ENCODE measurements at regions not wholly inside any gene's neighbourhood (a gene's known extent, or its start where the extent isn't known, plus 50 kb on each side); places are given as distances from the start of the nearest gene placed in this dataset.

DNA sequence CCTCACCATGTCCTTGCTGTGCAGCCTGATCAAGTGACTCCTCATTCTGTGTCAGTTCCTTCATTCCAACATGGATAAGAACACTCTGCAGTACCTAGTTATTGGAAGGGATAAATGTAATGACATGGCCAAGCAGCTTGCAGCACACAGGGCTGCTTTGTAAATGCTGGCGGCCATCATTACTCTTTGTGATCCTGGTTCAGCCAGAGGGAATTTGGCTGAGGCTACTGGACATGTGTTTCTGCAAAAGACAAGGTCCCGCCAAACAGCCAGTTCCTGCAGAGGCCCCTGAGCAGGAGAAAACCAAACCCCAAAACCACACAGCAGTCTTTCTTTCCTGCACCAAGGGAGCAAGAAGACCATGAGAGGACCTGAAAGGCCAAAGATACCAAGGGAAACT lies 495.8 kb downstream of the AJAP1 start:
- H3K27ac ChIP-seq, result no peak overlapping the region
- H3K4me3 ChIP-seq, result no peak overlapping the region
- TF ChIP-seq, protein P1, sequence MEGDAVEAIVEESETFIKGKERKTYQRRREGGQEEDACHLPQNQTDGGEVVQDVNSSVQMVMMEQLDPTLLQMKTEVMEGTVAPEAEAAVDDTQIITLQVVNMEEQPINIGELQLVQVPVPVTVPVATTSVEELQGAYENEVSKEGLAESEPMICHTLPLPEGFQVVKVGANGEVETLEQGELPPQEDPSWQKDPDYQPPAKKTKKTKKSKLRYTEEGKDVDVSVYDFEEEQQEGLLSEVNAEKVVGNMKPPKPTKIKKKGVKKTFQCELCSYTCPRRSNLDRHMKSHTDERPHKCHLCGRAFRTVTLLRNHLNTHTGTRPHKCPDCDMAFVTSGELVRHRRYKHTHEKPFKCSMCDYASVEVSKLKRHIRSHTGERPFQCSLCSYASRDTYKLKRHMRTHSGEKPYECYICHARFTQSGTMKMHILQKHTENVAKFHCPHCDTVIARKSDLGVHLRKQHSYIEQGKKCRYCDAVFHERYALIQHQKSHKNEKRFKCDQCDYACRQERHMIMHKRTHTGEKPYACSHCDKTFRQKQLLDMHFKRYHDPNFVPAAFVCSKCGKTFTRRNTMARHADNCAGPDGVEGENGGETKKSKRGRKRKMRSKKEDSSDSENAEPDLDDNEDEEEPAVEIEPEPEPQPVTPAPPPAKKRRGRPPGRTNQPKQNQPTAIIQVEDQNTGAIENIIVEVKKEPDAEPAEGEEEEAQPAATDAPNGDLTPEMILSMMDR (IDR thresholded peaks at IDR 0.05), result no peak
- DNase-seq (ENCODE audit: low spot score), result no peak

DNA sequence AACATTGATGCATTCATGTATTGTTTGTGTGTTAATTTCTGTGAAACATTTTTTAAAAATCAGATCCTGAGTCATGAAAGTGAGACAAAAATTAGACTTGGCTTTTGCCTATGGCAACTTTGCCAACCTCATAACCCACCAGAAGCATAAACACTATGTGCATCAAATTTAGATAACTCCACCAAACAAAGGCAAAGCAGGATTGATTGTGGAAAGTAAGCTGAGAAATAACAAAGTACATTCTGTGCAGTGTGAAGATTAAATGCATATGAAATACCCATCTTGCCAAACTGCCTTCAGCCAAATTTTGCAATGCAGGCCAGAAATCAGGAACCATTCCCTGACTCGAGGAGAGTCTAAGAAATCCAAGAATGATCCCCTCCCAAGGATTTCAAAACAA lies 493.4 kb downstream of the AJAP1 start:
- Histone ChIP-seq H3K4me3 (no peak overlapping the region), H3K27ac (no peak overlapping the region)
- DNase-seq (ENCODE audit: low spot score), result no peak
- TF ChIP-seq, protein P1 (IDR thresholded peaks at IDR 0.05), result no peak

DNA sequence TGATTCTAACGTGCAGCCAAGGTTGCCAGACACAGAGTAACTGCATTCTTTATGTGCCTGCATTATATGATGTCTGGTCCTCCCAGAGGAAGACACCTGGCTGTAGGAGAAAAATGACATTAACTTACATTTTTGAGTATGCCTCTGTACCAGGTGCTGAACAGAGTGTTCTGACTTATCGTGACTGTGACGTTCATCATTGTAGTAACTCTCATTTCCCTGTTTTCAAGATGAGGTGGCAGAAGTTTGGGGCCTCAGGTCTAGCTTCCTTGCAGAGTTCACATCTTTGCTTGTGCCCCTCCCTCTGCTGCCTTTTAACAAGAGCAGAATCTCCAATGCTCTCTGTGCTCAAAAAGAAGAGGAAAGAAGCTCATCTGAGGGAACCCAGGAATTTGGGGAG lies 488.0 kb downstream of the AJAP1 start:
- TF ChIP-seq, protein P1 (IDR thresholded peaks at IDR 0.05), result no peak
- Histone ChIP-seq H3K4me3 (no peak overlapping the region), H3K27ac (no peak overlapping the region)
- no peak for DNase-seq (ENCODE audit: low spot score)

GRCh38 chr1:5141750-5142149 lies 487.3 kb downstream of the AJAP1 start:
- H3K4me3 ChIP-seq, result no peak overlapping the region
- DNase-seq (ENCODE audit: low spot score), result no peak
- TF ChIP-seq, protein P1 (IDR thresholded peaks at IDR 0.05), result no peak
- no peak overlapping the region for H3K27ac ChIP-seq

GRCh38 chr1:5140962-5141361 lies 486.6 kb downstream of the AJAP1 start:
- no peak overlapping the region for H3K27ac ChIP-seq

DNA sequence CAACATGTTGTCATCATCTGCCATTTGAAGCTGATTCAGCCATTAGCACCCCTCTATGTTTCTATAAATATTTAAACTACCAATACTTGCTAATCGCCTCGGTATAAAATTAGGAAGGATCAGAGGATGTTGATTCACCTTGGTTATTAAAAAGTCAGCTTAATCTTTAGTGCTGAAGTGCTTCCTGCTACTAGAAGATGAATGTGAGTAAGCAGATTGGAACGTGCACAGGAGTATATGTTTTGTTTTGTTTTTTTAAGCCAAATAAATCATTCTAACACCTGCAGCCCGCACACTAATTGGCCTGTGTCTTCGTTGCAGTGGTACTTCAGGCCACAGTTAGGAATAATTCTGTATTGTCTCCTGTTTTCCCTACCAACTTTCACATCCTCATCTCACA lies 485.7 kb downstream of the AJAP1 start:
- TF ChIP-seq, protein P1 (IDR thresholded peaks at IDR 0.05), result no peak
- no peak overlapping the region for H3K4me3 ChIP-seq
- DNase-seq (ENCODE audit: low spot score), result no peak
- H3K27ac ChIP-seq, result no peak overlapping the region

More at GRCh38 chr1:5140962-5141361, 486.6 kb downstream of the AJAP1 start:
- no peak for DNase-seq (ENCODE audit: low spot score)
- H3K4me3 ChIP-seq, result no peak overlapping the region
- TF ChIP-seq, protein P1 (IDR thresholded peaks at IDR 0.05), result no peak

DNA sequence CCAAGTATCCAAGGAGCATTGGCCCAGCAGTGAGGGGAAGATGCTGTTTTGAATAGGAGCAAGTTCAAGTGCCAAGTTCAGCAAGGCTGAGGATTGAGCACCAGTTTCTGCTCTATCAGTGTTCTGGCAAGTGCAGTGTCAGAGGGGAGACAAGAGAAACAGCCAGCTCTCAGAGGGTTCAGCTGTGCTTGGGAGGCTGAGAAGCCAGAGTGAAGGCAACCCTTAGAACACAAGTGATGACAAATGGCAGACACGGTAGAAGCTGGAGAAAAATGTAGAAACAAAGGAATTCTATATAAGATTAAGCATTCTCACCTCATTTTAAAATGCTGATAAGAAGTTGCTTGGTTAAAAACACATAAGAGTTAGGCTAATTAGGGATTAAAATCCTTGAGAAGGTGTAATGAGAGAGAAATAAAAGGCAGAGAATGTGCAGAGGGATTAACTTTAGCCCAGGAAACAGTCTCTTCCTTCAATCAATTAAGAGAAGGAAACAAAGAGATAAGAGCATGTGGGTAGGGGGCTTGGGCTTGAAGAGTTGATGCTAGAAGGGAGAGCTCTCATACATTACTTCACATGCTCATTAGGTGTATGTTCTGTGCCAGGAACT lies 475.4 kb downstream of the AJAP1 start:
- Histone ChIP-seq H3K4me3 (no peak overlapping the region), H3K27ac (no peak overlapping the region)
- TF ChIP-seq, protein P1 (IDR thresholded peaks at IDR 0.05), result no peak
- no peak for DNase-seq (ENCODE audit: low spot score)
